IMR-90 (cell line): ENCODE measurements at regions not wholly inside any gene's neighbourhood (a gene's known extent, or its start where the extent isn't known, plus 50 kb on each side); places are given as distances from the start of the nearest gene placed in this dataset.

Experiments
- ATAC-seq: fragments of 200-7000 bp; cut with Tn5 transposase; 2 replicates; pipeline ENCODE4 v1.9.1; 2020; ENCODE audit warnings: low read depth, mild to moderate bottlenecking, moderate library complexity
- BruUV-seq: library from RNA; stranded (reverse); fragments of 400-500 nt; replicated peaks from 2 replicates; lab custom pipeline; 2021; lab: Mats Ljungman, UMichigan
- CTCF ChIA-PET: fragments of 300-600 bp; formaldehyde crosslinking; extraction: SDS; loops from one replicate; lab custom pipeline; 2021; ENCODE audit warnings: antibody characterized with exemption; lab: Yijun Ruan, JAX
- POLR2A ChIA-PET: fragments of 300-600 bp; sonication (Branson Sonifier 250); formaldehyde crosslinking; loops from one replicate; lab custom pipeline; 2022; ENCODE audit warnings: antibody characterized with exemption; ENCODE audit not compliant: unreplicated experiment; lab: Charles Lee
- DNase-seq: peaks from one replicate; pipeline ENCODE4 v3.0.0; 2013
- H2AFZ ChIP-seq: replicated peaks from 2 replicates; pipeline ENCODE3; 2013; ENCODE audit warnings: low read length, mild to moderate bottlenecking; ENCODE audit not compliant: poor library complexity
- H2AK5ac ChIP-seq: 2 replicates; pipeline ENCODE4 v1.6.1; 2013; ENCODE audit warnings: low read depth, low read length, inconsistent platforms
- H2AK9ac ChIP-seq: replicated peaks from 2 replicates; pipeline ENCODE3; 2013; ENCODE audit warnings: mild to moderate bottlenecking, low read depth, low read length, moderate library complexity; ENCODE audit not compliant: poor library complexity
- H2BK120ac ChIP-seq: 2 replicates; pipeline ENCODE4 v1.6.1; 2013; ENCODE audit warnings: low read depth, low read length, inconsistent platforms
- H2BK15ac ChIP-seq: 3 replicates; pipeline ENCODE4 v1.6.1; 2013; ENCODE audit warnings: low read depth, low read length, inconsistent platforms
- H2BK20ac ChIP-seq: 2 replicates; pipeline ENCODE4 v1.6.1; 2013; ENCODE audit warnings: low read depth, mild to moderate bottlenecking, inconsistent platforms, low read length, moderate library complexity
- H2BK5ac ChIP-seq: 2 replicates; pipeline ENCODE4 v1.6.1; 2013; ENCODE audit warnings: mild to moderate bottlenecking, low read depth, low read length, inconsistent platforms; ENCODE audit not compliant: poor library complexity, severe bottlenecking
- H3K14ac ChIP-seq: replicated peaks from 2 replicates; pipeline ENCODE4 v1.6.1; 2013; ENCODE audit warnings: low read depth, low read length, inconsistent platforms
- H3K18ac ChIP-seq: 2 replicates; pipeline ENCODE4 v1.6.1; 2013; ENCODE audit warnings: low read depth, low read length, control low read depth
- H3K23ac ChIP-seq: 2 replicates; pipeline ENCODE4 v1.6.1; 2013; ENCODE audit warnings: low read depth, low read length, inconsistent platforms
- H3K27ac ChIP-seq: 2 replicates; pipeline ENCODE4 v1.5.1; 2013; ENCODE audit warnings: mild to moderate bottlenecking, control low read depth, low read length; ENCODE audit not compliant: insufficient read depth
- H3K27me3 ChIP-seq: 2 replicates; pipeline ENCODE4 v1.6.1; 2013; ENCODE audit warnings: low read length; ENCODE audit not compliant: control insufficient read depth, insufficient read depth
- H3K36me3 ChIP-seq: 2 replicates; pipeline ENCODE4 v1.6.1; 2013; ENCODE audit warnings: low read length, mixed read lengths; ENCODE audit not compliant: control insufficient read depth, insufficient read depth
- H3K4ac ChIP-seq: 2 replicates; pipeline ENCODE4 v1.6.1; 2013; ENCODE audit warnings: low read depth, low read length, inconsistent platforms
- H3K4me1 ChIP-seq: 2 replicates; pipeline ENCODE4 v1.6.1; 2013; ENCODE audit warnings: low read length, mixed read lengths; ENCODE audit not compliant: control insufficient read depth, insufficient read depth
- H3K4me2 ChIP-seq: 2 replicates; pipeline ENCODE4 v1.6.1; 2013; ENCODE audit warnings: low read depth, mild to moderate bottlenecking, control low read depth, low read length, moderate library complexity
- H3K4me3 ChIP-seq: 2 replicates; pipeline ENCODE4 v1.5.1; 2013; ENCODE audit warnings: low read depth, mild to moderate bottlenecking, control low read depth, low read length, moderate library complexity; ENCODE audit not compliant: insufficient read depth
- H3K56ac ChIP-seq: 2 replicates; pipeline ENCODE4 v1.6.1; 2013; ENCODE audit warnings: low read length, inconsistent platforms; ENCODE audit not compliant: insufficient read depth; ENCODE audit errors: extremely low read depth
- H3K79me1 ChIP-seq, 2 experiments: 2 replicates each; pipeline ENCODE4 v1.6.1; 2013; ENCODE audit warnings: low read length in 2 of 2, inconsistent platforms in 1 of 2, low read depth in 1 of 2
- H3K9ac ChIP-seq: 2 replicates; pipeline ENCODE4 v1.6.1; 2013; ENCODE audit warnings: low read depth, low read length, control low read depth
- H3K9me1 ChIP-seq: 2 replicates; pipeline ENCODE4 v1.6.1; 2013; ENCODE audit warnings: low read length, inconsistent platforms; ENCODE audit not compliant: insufficient read depth
- H3K9me3 ChIP-seq: 2 replicates; pipeline ENCODE4 v1.6.1; 2013; ENCODE audit warnings: low read length; ENCODE audit not compliant: control insufficient read depth, insufficient read depth
- H4K20me1 ChIP-seq: 2 replicates; pipeline ENCODE4 v1.6.1; 2013; ENCODE audit warnings: low read length, inconsistent platforms; ENCODE audit not compliant: insufficient read depth
- H4K5ac ChIP-seq: 2 replicates; pipeline ENCODE4 v1.6.1; 2013; ENCODE audit warnings: mild to moderate bottlenecking, low read depth, low read length, control low read depth
- H4K8ac ChIP-seq, 2 experiments: 2 replicates each; pipeline ENCODE4 v1.6.1; 2013; ENCODE audit warnings: low read depth in 2 of 2, low read length in 2 of 2, control low read depth in 1 of 2, inconsistent platforms in 1 of 2
- H4K91ac ChIP-seq: 2 replicates; pipeline ENCODE4 v1.6.1; 2013; ENCODE audit warnings: low read depth, low read length, inconsistent platforms; ENCODE audit not compliant: insufficient read depth
- BHLHE40 ChIP-seq: fragments of 150-350 bp; IDR thresholded peaks from 2 replicates; pipeline ENCODE4 v1.6.1; 2016; ENCODE audit warnings: mild to moderate bottlenecking, low read depth, low read length
- CEBPB ChIP-seq: IDR thresholded peaks from 2 replicates; pipeline ENCODE4 v1.6.1; 2012; ENCODE audit warnings: low read depth, low read length, improper control_type of control experiment
- CHD1 ChIP-seq: IDR thresholded peaks from 2 replicates; pipeline ENCODE4 v1.6.1; 2012; ENCODE audit warnings: low read depth, low read length, improper control_type of control experiment
- CTCF ChIP-seq: conservative IDR thresholded peaks from 2 replicates; pipeline ENCODE4 v1.5.1; 2012; ENCODE audit warnings: mild to moderate bottlenecking, low read depth, low read length, improper control_type of control experiment
- ELK1 ChIP-seq: fragments of 150-350 bp; IDR thresholded peaks from 2 replicates; pipeline ENCODE4 v1.6.1; 2016; ENCODE audit warnings: low read depth, mild to moderate bottlenecking, low read length, moderate library complexity, borderline replicate concordance
- FOS ChIP-seq: fragments of 150-350 bp; IDR thresholded peaks from 2 replicates; pipeline ENCODE4 v1.6.1; 2016; ENCODE audit warnings: low read depth, low read length
- MAFK ChIP-seq: IDR thresholded peaks from 2 replicates; pipeline ENCODE4 v1.6.1; 2012; ENCODE audit warnings: low read depth, low read length, improper control_type of control experiment
- MAZ ChIP-seq: IDR thresholded peaks from 2 replicates; pipeline ENCODE4 v1.6.1; 2012; ENCODE audit warnings: low read depth, mild to moderate bottlenecking, low read length, improper control_type of control experiment, moderate library complexity, borderline replicate concordance
- MXI1 ChIP-seq: IDR thresholded peaks from 2 replicates; pipeline ENCODE4 v1.6.1; 2012; ENCODE audit warnings: low read depth, mild to moderate bottlenecking, low read length, moderate library complexity, borderline replicate concordance
- NFE2L2 ChIP-seq: fragments of 150-350 bp; IDR thresholded peaks from 2 replicates; pipeline ENCODE4 v1.6.1; 2016; ENCODE audit warnings: low read depth, mild to moderate bottlenecking, low read length
- POLR2A ChIP-seq: IDR thresholded peaks from 2 replicates; pipeline ENCODE4 v1.6.1; 2012; ENCODE audit warnings: mild to moderate bottlenecking, low read depth, low read length
- RAD21 ChIP-seq: IDR thresholded peaks from 2 replicates; pipeline ENCODE4 v1.6.1; 2012; ENCODE audit warnings: low read length, improper control_type of control experiment
- RCOR1 ChIP-seq: IDR thresholded peaks from 2 replicates; pipeline ENCODE4 v1.6.1; 2012; ENCODE audit warnings: mild to moderate bottlenecking, low read length, improper control_type of control experiment; ENCODE audit not compliant: insufficient replicate concordance
- RFX5 ChIP-seq: IDR thresholded peaks from 2 replicates; pipeline ENCODE4 v1.8.0; 2012; ENCODE audit warnings: low read depth, mild to moderate bottlenecking, low read length, moderate library complexity
- SMC3 ChIP-seq: fragments of 150-350 bp; IDR thresholded peaks from 2 replicates; pipeline ENCODE4 v1.6.1; 2016; ENCODE audit warnings: low read depth, mild to moderate bottlenecking, antibody characterized with exemption, low read length, moderate library complexity
- USF2 ChIP-seq: fragments of 150-350 bp; IDR thresholded peaks from 2 replicates; pipeline ENCODE4 v1.6.1; 2017; ENCODE audit warnings: mild to moderate bottlenecking, antibody characterized with exemption, low read length, low read depth
- WGBS, 2 experiments: methylation state at CpG; one replicate each; pipeline versions ENCODE4 v1.1.5 to v1.1.7; 2013; ENCODE audit warnings: missing lambda C conversion rate in 2 of 2; ENCODE audit not compliant: insufficient read length in 1 of 2; ENCODE audit errors: extremely low coverage in 2 of 2; 5-methylcytosine and 5-hydroxymethylcytosine counted together
- dilution Hi-C: fragments of 300-500 bp; cut with HindIII; formaldehyde crosslinking; loops from one replicate; pipeline ENCODE4 v1.14.3; 2018; ENCODE audit warnings: low sequenced_read_pairs; ENCODE audit not compliant: unreplicated experiment
- in situ Hi-C: fragments of 300-500 bp; cut with MboI; formaldehyde crosslinking; loops from 3 replicates; pipeline ENCODE4 v1.14.3; 2019; ENCODE audit warnings: low sequenced_read_pairs, inconsistent platforms, mixed read lengths
- intact Hi-C: fragments of 100-400 bp; cut with micrococcal nuclease; formaldehyde crosslinking; loops from 2 replicates; pipeline ENCODE4 v1.10.0; 2022

GRCh38 chr6:76644231-76644630 lies 571.8 kb upstream of the IMPG1 start:
- in situ Hi-C loops (no loop called here), dilution Hi-C loops (no loop called here), intact Hi-C loops (no loop called here)
- Histone ChIP-seq H3K27me3 (no peaks in the 10 kb centered on the region), H2BK20ac (no peak overlapping the region), H3K4ac (no peak overlapping the region), H4K20me1 (no peaks in the 10 kb centered on the region), H3K9me1 (no peaks in the 10 kb centered on the region), H3K27ac (no peak overlapping the region), H3K9me3 (no peaks in the 10 kb centered on the region), H2BK5ac (no peak overlapping the region), H2AFZ (no peak overlapping the region), H3K36me3 (no peaks in the 10 kb centered on the region), H4K5ac (no peak overlapping the region), H3K4me1 (no peaks in the 10 kb centered on the region), H3K14ac (no peak overlapping the region), H2AK9ac (no peak overlapping the region), H3K18ac (no peak overlapping the region), H3K4me2 (no peak overlapping the region), H3K4me3 (no peak overlapping the region), H3K9ac (no peak overlapping the region), H3K23ac (no peak overlapping the region), H4K8ac (no peak overlapping the region), H3K79me1 (no peaks in the 10 kb centered on the region), H4K91ac (no peak overlapping the region), H3K56ac (no peak overlapping the region), H2BK120ac (no peak overlapping the region), H2AK5ac (no peak overlapping the region), H2BK15ac (no peak overlapping the region)
- no CpG with 5 or more reads among the region's 1 CpG for WGBS, 2 experiments
- no TSS peak for BruUV-seq
- ChIA-PET POLR2A (no interaction called here), CTCF (no interaction called here)
- TF ChIP-seq CEBPB: no peak
- TF ChIP-seq MXI1: no peak
- TF ChIP-seq BHLHE40: no peak
- TF ChIP-seq ELK1: no peak
- no peak for TF ChIP-seq NFE2L2
- no peak for TF ChIP-seq MAZ
- TF ChIP-seq RFX5: no peak
- TF ChIP-seq RAD21: no peak
- TF ChIP-seq RCOR1: no peak
- no peak for TF ChIP-seq POLR2A
- no peak for TF ChIP-seq CHD1
- no peak for TF ChIP-seq FOS
- no peak for TF ChIP-seq MAFK
- no peak for TF ChIP-seq USF2
- TF ChIP-seq SMC3: no peak
- no peak for TF ChIP-seq CTCF
- ATAC-seq: no peak
- no peak for DNase-seq
